ENCODE measurements at regions not wholly inside any gene's neighbourhood (a gene's known extent, or its start where the extent isn't known, plus 50 kb on each side); places are given as distances from the start of the nearest gene placed in this dataset.
"Not testable (repeated sequence)": the region's sequence is repeated elsewhere in the genome, so short reads cannot be mapped to it uniquely, and the experiment has no call there.

- FAIRE-seq (no peak), DNase-seq (ENCODE audit: insufficient read length, low spot score) (no peak)
Measured at GRCh38 chr20:29410806-29411457, 1846.5 kb upstream of the DEFB115 start.

DNA sequence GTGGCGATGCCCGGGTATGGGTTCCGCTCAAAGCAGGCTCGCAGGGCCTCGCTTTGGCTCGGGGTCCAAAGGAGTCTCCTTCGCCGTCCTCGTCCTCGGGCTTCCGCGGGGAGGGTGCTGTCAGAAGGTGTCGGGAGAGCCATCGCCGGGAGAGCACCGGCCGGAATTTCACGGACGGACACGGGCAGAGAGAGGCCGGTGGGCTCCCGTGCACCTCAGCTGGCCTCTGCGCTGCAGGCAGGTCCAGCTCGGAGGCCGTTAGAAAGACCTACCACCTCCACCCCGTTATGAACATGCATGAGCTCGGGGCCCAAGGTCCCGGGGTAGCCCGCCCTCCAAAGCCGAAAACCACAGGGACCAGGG is 1846.0 kb upstream of the DEFB115 start:
- not testable (repeated sequence) for DNase-seq (ENCODE audit: insufficient read length, low spot score); FAIRE-seq

GRCh38 chr20:29419378-29419777 is 1838.1 kb upstream of the DEFB115 start:
- no peak for FAIRE-seq
- DNase-seq (ENCODE audit: insufficient read length, low spot score): no peak

DNA sequence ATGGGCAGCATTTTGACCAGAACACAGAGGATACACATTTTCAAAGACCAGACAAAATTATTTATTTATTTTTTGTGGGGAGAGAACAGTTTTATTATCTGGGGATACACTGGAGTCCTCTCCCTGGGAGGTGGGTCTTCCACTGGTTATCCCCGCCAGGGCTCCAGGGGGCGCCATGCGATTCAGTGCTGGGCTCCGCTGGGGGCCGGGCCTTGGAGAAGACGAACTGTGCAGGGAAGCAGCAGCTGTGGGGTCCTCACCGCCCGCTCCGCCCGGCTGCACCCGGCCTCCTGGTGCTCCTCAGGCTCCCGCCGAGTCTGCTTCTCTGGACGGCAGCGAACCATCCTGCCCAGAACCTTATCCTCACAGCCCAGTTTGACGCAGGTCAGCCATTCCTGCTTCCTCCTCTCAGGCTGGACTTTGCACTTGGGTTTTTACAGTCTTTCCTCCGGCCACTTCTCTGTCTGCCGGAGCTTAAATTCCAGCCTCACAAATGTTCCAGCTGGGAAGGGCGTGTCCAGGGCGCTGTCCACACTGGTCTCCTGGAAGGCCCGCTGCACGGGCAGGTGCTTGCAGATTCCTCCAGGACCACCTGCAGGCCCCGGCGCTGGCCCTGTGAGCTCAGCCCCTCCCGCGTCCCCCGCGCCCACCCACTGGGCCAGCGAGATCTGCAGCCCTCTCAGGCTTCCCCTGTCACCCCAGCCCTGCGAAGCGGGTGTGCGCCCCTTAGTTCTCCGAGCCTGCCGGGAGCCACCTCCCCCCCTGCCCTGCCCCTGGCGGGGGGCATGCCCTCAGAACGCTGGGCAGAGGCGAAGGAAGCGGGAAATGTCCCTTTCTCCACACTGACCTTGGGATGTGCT is 1830.0 kb upstream of the DEFB115 start:
- DNase-seq (ENCODE audit: insufficient read length, low spot score): no peak
- FAIRE-seq: no peak

DNA sequence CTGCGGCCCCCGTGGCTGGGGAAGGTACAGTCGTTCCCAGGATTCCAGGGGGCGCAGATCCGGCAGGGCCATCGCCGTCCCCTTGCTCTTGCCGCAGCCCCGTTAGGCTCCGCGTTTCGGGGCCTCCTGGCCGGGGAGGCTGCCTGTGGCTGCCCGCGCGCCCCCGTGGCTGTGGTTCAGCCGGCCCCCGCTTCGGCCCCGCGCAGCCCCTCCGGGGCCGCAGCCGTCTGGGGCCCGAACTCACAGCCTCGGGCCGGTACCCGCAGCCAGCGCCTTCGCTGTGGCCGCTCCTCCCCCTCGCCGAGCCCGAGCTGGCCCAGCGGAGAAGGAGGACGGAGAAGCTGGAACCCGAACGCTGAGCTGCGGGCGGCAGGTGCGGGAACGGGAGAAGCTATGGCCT is 1826.9 kb upstream of the DEFB115 start:
- DNase-seq (ENCODE audit: insufficient read length, low spot score) (no peak), FAIRE-seq (no peak)

GRCh38 chr20:29440721-29441120 is 1816.7 kb upstream of the DEFB115 start:
- not testable (repeated sequence) for DNase-seq (ENCODE audit: insufficient read length, low spot score); FAIRE-seq

DNA sequence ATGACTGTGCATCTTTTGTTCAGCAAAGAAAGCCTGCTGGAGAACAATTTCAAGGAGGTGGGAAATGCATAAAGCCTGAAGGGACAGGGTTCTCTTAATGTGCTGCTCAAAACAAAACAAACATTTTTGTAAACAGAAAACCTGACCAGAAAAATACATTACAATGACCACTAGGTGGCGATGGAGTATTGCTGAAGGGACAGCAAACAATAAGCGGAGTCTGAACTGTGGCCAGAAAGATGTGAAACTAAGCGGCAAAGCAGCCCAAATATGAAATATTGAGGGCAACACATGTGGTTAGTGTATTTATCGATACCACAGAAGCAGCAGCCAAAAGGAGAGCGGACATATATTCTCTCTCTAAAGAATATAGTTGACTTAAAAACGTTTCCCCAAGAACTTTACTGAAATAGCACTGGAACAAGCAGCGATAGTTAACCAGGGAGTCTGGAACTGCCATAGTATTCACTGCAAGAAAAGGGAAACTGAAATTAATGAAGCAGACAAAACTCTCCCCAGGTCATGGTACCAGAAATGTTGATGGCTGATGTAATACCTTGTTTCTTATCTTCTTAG is 1814.2 kb upstream of the DEFB115 start:
- FAIRE-seq: not testable (repeated sequence)
- peak; percentile 5 for DNase-seq (ENCODE audit: insufficient read length, low spot score)

GRCh38 chr20:29443819-29444218 is 1813.6 kb upstream of the DEFB115 start:
- DNase-seq (ENCODE audit: insufficient read length, low spot score): no peak
- FAIRE-seq: no peak

GRCh38 chr20:29445050-29445907 is 1812.2 kb upstream of the DEFB115 start:
- peak; percentile 10 for DNase-seq (ENCODE audit: insufficient read length, low spot score)

DNA sequence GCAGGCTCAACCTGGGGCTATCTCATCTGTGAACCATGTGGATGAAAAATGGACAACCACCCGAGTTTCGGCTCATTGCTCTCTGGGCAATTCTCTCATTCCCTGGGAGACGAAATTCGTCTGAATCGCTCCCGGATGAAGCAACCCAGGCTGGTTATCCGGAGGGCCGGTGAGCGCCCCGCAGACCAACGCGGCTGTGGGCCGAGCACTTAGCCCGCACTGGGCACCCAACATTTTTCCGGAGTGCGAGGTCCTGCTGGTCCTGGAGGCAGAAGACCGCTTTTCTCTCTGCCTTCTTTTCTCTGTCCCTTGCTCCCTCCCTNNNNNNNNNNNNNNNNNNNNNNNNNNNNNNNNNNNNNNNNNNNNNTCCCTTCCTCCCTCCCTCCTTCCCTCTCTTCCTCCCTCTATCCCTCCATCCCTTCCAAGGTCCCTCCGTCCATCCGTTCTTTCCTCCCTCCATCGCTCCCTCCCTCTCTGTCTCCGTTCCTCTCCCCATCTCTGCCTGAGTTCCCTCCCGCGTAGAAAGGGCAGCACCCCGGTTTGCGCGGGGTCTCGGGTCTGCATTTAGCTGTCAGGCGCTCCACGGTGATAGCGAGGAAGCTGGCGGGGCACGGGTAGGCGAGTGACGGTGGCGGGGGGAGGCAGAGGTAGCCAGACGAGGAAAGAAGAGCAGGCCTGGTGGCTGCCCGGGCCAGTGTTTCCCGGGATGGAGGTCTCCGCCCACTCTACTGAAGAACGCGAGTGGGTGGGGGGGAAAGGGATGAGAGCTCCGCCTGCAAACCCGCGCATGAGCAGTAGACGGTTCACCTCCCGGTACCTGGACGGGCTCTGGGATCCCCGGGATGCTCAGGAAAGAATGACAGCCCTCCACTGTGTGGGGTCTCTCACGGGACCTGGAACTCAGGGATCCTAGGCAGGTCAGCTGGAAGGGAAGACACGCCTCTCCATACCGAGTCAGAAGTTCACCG is 1809.7 kb upstream of the DEFB115 start:
- DNase-seq (ENCODE audit: insufficient read length, low spot score); FAIRE-seq: not testable (repeated sequence)

More at GRCh38 chr20:29445050-29445907, 1812.2 kb upstream of the DEFB115 start:
- not testable (repeated sequence) for FAIRE-seq

DNA sequence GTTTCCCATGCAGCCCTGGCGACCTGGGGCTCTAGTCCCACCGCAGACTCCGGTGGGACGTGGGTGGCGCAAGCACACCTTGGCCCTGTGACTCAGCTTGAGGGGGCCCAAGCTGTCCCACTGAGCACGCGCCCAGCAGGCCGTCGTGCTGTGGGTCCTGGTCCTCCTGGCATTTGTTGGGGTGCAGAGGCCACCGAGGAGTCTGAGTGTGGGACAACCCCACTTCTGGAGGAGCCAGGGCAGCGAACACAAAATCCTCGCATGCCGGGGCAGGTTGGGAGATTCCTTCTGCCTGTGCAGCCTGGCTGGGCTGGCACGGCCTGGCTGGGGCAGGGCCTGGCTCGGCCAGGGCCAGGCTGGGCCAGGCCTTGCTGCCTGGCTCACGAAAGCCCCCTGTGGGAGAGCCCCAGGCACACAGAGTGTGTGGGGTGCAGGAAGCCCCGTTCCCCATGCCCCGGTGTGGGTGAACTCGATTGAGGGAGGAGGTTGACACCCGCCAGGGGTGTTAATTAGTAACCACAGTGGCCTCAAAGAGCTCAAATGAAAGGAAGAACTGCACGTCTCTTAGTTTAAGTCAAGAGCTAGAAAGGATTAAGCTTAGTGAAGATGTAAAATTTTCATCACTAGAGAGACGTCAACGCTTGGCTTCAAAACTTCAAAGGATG is 1808.5 kb upstream of the DEFB115 start:
- DNase-seq (ENCODE audit: insufficient read length, low spot score) (no peak), FAIRE-seq (no peak)

GRCh38 chr20:29452186-29452585 is 1805.3 kb upstream of the DEFB115 start:
- FAIRE-seq (no peak), DNase-seq (ENCODE audit: insufficient read length, low spot score) (no peak)

GRCh38 chr20:29456987-29457693 is 1800.3 kb upstream of the DEFB115 start:
- not testable (repeated sequence) for DNase-seq (ENCODE audit: insufficient read length, low spot score); FAIRE-seq

- FAIRE-seq (no peak), DNase-seq (ENCODE audit: insufficient read length, low spot score) (no peak)
Measured at GRCh38 chr20:29472606-29473005, 1784.9 kb upstream of the DEFB115 start.

DNA sequence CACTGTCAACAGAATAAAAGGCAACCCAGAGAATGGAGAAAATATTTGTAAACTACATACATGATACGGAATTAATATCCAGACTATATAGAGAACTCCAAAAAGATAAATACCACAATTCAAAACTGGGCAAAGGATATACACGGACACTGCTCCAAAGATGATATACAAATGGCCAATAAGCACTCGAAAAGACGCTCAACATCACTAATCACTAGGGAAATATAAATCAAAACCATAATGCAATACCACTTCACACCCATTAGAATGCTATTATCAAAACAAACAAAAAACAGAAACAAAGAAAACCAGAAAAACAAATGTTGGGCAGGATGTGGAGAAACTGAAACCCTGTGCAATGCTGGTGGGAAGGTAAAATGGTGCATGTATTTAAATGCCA is 1764.6 kb upstream of the DEFB115 start:
- not testable (repeated sequence) for FAIRE-seq; DNase-seq (ENCODE audit: insufficient read length, low spot score)

DNA sequence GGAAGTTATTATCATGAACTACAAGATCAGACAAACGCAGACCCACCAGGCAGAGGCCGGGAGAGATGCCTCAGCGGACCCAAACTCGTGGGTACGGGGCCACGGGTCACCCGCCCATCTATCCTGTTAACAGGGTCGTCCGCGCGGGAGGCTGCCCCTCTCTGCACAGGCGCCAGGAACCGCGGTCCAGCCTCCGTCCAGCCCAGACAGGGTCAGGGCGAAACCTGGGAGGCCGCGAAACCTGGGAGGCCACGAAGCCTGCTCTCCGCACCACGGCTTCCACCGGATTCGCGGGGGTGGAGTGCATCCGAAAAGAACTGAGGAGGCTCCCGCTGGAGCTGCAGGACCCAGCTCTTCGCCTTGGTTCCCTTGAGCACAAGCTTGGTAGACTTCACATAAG is 1760.7 kb upstream of the DEFB115 start:
- DNase-seq (ENCODE audit: insufficient read length, low spot score); FAIRE-seq: not testable (repeated sequence)

DNA sequence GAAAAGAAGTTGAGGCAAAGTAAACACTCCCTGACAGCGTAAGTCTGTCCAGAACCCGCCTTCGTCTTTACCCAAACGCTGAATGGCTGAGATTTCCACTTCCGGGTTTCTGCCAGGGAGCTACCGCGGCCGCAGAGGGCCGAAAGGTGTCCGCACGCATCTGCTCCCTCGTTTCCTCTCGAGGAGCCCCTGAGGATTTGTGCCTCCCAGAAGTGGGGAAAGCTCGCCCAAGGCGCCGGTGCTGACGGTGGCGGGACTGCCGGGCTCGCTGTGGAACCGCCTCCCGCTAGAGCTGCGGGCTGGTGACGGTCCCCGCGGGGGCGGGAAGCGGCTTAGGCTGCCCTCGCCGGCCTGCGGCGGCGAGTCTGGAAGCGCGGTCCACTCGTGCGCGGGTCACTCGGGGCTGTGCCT is 1760.2 kb upstream of the DEFB115 start:
- DNase-seq (ENCODE audit: insufficient read length, low spot score) (no peak), FAIRE-seq (no peak)

- DNase-seq (ENCODE audit: insufficient read length, low spot score); FAIRE-seq: not testable (repeated sequence)
Measured at GRCh38 chr20:29497684-29498083, 1759.8 kb upstream of the DEFB115 start.
